ENCODE measurements at regions not wholly inside any gene's neighbourhood (a gene's known extent, or its start where the extent isn't known, plus 50 kb on each side); places are given as distances from the start of the nearest gene placed in this dataset.
"Not testable (repeated sequence)": the region's sequence is repeated elsewhere in the genome, so short reads cannot be mapped to it uniquely, and the experiment has no call there.

- DNase-seq (ENCODE audit: low read depth in 3 of 3), result no peak
Measured at GRCh38 chr5:154547551-154547950, 69.5 kb upstream of the HAND1 start.

- DNase-seq (ENCODE audit: low read depth in 3 of 3), result no peak
Measured at GRCh38 chr5:154546719-154547118, 68.7 kb upstream of the HAND1 start.

GRCh38 chr5:154544646-154545045 is 66.6 kb upstream of the HAND1 start:
- no peak for DNase-seq (ENCODE audit: low read depth in 3 of 3)

- no peak for DNase-seq (ENCODE audit: low read depth in 3 of 3)
Measured at GRCh38 chr5:154543380-154543779, 65.4 kb upstream of the HAND1 start.

- DNase-seq (ENCODE audit: low read depth in 3 of 3), result no peak
Measured at GRCh38 chr5:154542581-154542980, 64.6 kb upstream of the HAND1 start.

- DNase-seq (ENCODE audit: low read depth in 3 of 3), result no peak
Measured at GRCh38 chr5:154542000-154542399, 64.0 kb upstream of the HAND1 start.

GRCh38 chr5:154541553-154541952 is 63.5 kb upstream of the HAND1 start:
- no peak for DNase-seq (ENCODE audit: low read depth in 3 of 3)

- DNase-seq (ENCODE audit: low read depth in 3 of 3), result no peak
Measured at GRCh38 chr5:154540600-154540999, 62.6 kb upstream of the HAND1 start.

GRCh38 chr5:154538492-154538891 is 60.5 kb upstream of the HAND1 start:
- DNase-seq (ENCODE audit: low read depth in 3 of 3), result no peak

- not testable (repeated sequence) for DNase-seq (ENCODE audit: low read depth in 3 of 3)
Measured at GRCh38 chr5:154536439-154536838, 58.4 kb upstream of the HAND1 start.

- DNase-seq (ENCODE audit: low read depth in 3 of 3), result no peak
Measured at GRCh38 chr5:154535535-154535934, 57.5 kb upstream of the HAND1 start.

GRCh38 chr5:154534457-154535050 is 56.5 kb upstream of the HAND1 start:
- DNase-seq (ENCODE audit: low read depth in 3 of 3), result no peak

GRCh38 chr5:154529282-154529681 is 51.3 kb upstream of the HAND1 start:
- DNase-seq (ENCODE audit: low read depth in 3 of 3), result no peak

- DNase-seq (ENCODE audit: low read depth in 3 of 3), result no peak
Measured at GRCh38 chr5:154528005-154528594, 50.1 kb upstream of the HAND1 start.

Measured in stimulated activated CD4-positive, alpha-beta T cell treated with anti-CD3 and anti-CD28 coated beads, TNF-alpha, amount 100 ng/mL, for 4 hours (primary cell).